MG63 (cell line): ENCODE measurements at regions not wholly inside any gene's neighbourhood (a gene's known extent, or its start where the extent isn't known, plus 50 kb on each side); places are given as distances from the start of the nearest gene placed in this dataset.
"Not testable (repeated sequence)": the region's sequence is repeated elsewhere in the genome, so short reads cannot be mapped to it uniquely, and the experiment has no call there.

ENCODE experiments used
- DNase-seq: peaks from one replicate; pipeline ENCODE4 v3.0.0-alpha.2; 2020
- H3K27me3 ChIP-seq: fragments of 250-450 bp; sonication (Bioruptor Pico); 2 replicates; pipeline ENCODE4 v1.5.1; 2020; ENCODE audit warnings: mild to moderate bottlenecking, moderate library complexity
- H3K36me3 ChIP-seq: fragments of 250-450 bp; sonication (Bioruptor Pico); 2 replicates; pipeline ENCODE4 v1.5.1; 2020; ENCODE audit warnings: mild to moderate bottlenecking, moderate library complexity
- H3K4me3 ChIP-seq: fragments of 250-450 bp; sonication (Bioruptor Pico); 2 replicates; pipeline ENCODE4 v1.5.1; 2020; ENCODE audit warnings: mild to moderate bottlenecking, moderate library complexity
- H3K9me3 ChIP-seq: fragments of 250-450 bp; sonication (Bioruptor Pico); 2 replicates; pipeline ENCODE4 v1.5.1; 2020; ENCODE audit warnings: mild to moderate bottlenecking, moderate library complexity

GRCh38 chr2:136310005-136310495 lies 192.1 kb upstream of the CXCR4 start:
- H3K36me3 ChIP-seq: no peaks in the 10 kb centered on the region
- no peak overlapping the region for H3K4me3 ChIP-seq
- no peak for DNase-seq
- no peaks in the 10 kb centered on the region for H3K9me3 ChIP-seq
- H3K27me3 ChIP-seq: no peaks in the 10 kb centered on the region

- Histone ChIP-seq H3K4me3 (no peak overlapping the region), H3K27me3 (no peaks in the 10 kb centered on the region), H3K36me3 (no peaks in the 10 kb centered on the region), H3K9me3 (no peaks in the 10 kb centered on the region)
- no peak for DNase-seq
These were observed 190.7 kb upstream of the CXCR4 start for GRCh38 chr2:136308611-136309010.

DNA sequence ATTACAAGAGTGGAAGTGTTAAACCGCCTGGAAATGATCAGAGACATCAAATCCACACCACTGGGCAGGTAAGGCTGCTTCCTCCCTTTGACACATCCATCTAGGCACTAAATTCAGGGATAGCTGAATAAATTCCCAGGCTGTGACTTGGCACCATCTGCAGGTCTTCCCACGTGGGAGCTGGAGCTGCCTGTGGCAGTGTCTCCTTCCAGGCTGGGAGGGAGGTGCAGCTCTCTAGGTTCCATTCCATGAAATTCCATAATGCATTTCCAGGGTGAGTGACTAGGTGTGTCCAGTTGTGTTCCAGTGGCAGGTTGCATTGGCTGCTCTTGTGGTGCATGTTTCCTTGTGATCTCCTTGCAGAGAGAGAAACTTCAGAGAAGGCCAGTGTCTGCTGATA lies 188.9 kb upstream of the CXCR4 start:
- H3K9me3 ChIP-seq: no peaks in the 10 kb centered on the region
- DNase-seq: no peak
- H3K27me3 ChIP-seq: no peaks in the 10 kb centered on the region
- H3K36me3 ChIP-seq: no peaks in the 10 kb centered on the region
- H3K4me3 ChIP-seq: no peak overlapping the region

GRCh38 chr2:136305517-136306192 lies 187.7 kb upstream of the CXCR4 start:
- Histone ChIP-seq H3K9me3 (no peaks in the 10 kb centered on the region), H3K27me3 (no peaks in the 10 kb centered on the region), H3K4me3 (no peak overlapping the region), H3K36me3 (no peaks in the 10 kb centered on the region)
- peak; percentile 24 for DNase-seq

DNA sequence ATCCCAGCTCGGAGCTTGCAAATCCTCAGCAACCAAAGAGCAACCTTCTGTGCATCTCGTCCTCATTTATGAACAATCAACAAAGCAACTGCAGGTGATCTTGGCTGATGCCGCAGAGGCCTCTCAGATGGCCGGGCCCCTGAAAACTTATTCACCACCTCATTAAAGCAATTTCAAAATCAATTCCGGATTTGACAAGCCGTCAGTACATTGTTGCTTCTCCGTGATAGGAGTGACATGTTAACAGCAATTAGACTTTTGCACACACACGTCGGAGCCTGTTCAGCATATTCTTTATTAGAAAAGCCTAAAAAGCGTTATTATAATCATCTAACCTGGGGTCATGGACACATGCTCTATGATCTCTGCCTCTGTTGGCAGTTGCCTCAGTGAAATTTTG lies 183.1 kb upstream of the CXCR4 start:
- no peak for DNase-seq
- H3K4me3 ChIP-seq: no peak overlapping the region
- no peaks in the 10 kb centered on the region for H3K9me3 ChIP-seq
- H3K36me3 ChIP-seq: no peaks in the 10 kb centered on the region
- no peaks in the 10 kb centered on the region for H3K27me3 ChIP-seq

DNA sequence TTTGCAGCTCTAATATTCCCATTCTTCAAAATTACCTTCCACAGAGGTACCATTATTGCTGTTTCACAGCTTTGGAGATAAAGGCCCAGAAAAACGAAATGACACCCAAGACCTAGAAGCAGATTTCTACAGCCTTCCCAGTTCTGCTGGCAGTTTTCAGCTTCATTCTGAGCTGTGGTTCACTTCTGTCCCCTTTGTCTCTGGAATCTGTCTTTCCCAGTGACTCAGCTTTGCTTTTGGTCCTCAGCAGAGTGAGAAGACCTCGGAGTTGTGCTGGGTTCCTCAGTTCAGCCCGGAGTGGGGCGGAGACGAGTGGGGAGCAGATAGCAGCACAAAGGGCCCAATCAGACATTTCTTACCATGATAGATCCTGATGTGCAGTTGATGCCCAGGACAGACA lies 180.7 kb upstream of the CXCR4 start:
- Histone ChIP-seq H3K4me3 (no peak overlapping the region), H3K36me3 (no peaks in the 10 kb centered on the region)
- DNase-seq: no peak

GRCh38 chr2:136297994-136298393 lies 180.0 kb upstream of the CXCR4 start:
- Histone ChIP-seq H3K27me3 (no peaks in the 10 kb centered on the region), H3K9me3 (no peaks in the 10 kb centered on the region), H3K4me3 (no peak overlapping the region), H3K36me3 (no peaks in the 10 kb centered on the region)
- DNase-seq: no peak

More for the DNA sequence above, 180.7 kb upstream of the CXCR4 start:
- no peaks in the 10 kb centered on the region for H3K9me3 ChIP-seq
- no peaks in the 10 kb centered on the region for H3K27me3 ChIP-seq

GRCh38 chr2:136297312-136297711 lies 179.4 kb upstream of the CXCR4 start:
- no peak overlapping the region for H3K4me3 ChIP-seq

DNA sequence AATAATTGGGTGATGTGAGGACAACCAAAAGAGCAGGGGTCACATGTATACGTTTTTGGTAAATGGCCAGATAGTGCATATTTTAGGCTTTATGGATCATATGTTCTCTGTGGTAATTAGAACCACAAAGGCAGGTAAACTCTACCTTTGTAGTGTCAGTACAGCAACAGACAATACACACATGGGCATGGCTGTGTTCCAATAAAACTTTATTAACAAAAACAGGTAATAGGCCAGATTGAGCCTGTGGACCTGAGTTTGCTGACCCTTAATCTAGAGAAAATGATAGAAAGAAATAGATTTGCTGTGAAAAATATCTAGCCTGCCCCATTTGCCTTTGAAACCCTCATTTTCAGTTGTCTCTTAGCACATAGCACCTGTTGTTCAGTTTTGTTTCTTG lies 177.2 kb upstream of the CXCR4 start:
- H3K36me3 ChIP-seq: no peaks in the 10 kb centered on the region
- no peak overlapping the region for H3K4me3 ChIP-seq
- H3K9me3 ChIP-seq: no peaks in the 10 kb centered on the region
- no peaks in the 10 kb centered on the region for H3K27me3 ChIP-seq
- DNase-seq: no peak

More at GRCh38 chr2:136297312-136297711, 179.4 kb upstream of the CXCR4 start:
- Histone ChIP-seq H3K36me3 (no peaks in the 10 kb centered on the region), H3K9me3 (no peaks in the 10 kb centered on the region), H3K27me3 (no peaks in the 10 kb centered on the region)
- no peak for DNase-seq

DNA sequence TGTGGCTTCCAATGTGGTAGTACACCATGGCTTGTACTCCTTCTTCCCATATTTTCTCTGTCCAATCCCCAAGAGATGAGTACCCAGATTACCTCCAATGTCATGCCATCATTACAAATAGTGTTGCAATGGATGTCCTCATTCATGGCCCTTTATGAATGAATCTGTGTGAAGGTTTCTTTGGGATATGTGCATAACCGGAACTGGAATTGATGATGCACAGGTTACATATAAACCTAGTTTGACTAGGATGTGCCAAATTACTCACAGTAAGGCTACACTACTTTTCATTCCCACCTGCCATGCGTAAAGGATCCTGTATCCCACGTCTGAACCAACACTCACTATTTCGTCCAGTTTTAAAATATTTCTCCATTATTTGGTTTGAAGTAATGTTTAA lies 173.9 kb upstream of the CXCR4 start:
- Histone ChIP-seq H3K36me3 (no peaks in the 10 kb centered on the region), H3K27me3 (no peaks in the 10 kb centered on the region), H3K4me3 (no peak overlapping the region), H3K9me3 (no peaks in the 10 kb centered on the region)
- no peak for DNase-seq

GRCh38 chr2:136290326-136290725 lies 172.4 kb upstream of the CXCR4 start:
- Histone ChIP-seq H3K27me3 (no peaks in the 10 kb centered on the region), H3K36me3 (no peaks in the 10 kb centered on the region), H3K9me3 (no peaks in the 10 kb centered on the region), H3K4me3 (no peak overlapping the region)
- DNase-seq: no peak

DNA sequence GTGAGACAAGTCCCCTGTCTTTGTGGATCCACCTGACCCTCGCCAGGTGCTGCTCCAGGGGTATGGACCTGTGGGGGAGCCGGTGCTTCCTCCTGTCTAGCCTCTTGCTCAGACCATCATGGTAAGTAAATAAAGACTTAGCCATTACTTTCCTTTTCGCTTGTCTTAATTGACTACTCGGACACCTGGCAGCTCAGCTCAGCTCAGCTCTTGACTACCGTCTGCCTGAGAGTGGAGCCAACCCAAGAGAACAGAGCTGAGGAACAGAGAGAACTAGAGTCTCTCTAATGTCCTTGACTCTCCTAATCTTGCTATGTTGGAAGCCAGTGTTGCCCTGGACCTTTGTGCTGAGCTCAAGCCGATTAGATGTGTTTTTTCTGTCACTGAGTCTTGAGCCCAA lies 170.3 kb upstream of the CXCR4 start:
- DNase-seq: no peak
- no peaks in the 10 kb centered on the region for H3K9me3 ChIP-seq
- H3K4me3 ChIP-seq: no peak overlapping the region
- H3K27me3 ChIP-seq: no peaks in the 10 kb centered on the region
- no peaks in the 10 kb centered on the region for H3K36me3 ChIP-seq

GRCh38 chr2:136286423-136286822 lies 168.5 kb upstream of the CXCR4 start:
- Histone ChIP-seq H3K9me3 (no peaks in the 10 kb centered on the region), H3K27me3 (no peaks in the 10 kb centered on the region), H3K4me3 (no peak overlapping the region), H3K36me3 (no peaks in the 10 kb centered on the region)
- DNase-seq: no peak

DNA sequence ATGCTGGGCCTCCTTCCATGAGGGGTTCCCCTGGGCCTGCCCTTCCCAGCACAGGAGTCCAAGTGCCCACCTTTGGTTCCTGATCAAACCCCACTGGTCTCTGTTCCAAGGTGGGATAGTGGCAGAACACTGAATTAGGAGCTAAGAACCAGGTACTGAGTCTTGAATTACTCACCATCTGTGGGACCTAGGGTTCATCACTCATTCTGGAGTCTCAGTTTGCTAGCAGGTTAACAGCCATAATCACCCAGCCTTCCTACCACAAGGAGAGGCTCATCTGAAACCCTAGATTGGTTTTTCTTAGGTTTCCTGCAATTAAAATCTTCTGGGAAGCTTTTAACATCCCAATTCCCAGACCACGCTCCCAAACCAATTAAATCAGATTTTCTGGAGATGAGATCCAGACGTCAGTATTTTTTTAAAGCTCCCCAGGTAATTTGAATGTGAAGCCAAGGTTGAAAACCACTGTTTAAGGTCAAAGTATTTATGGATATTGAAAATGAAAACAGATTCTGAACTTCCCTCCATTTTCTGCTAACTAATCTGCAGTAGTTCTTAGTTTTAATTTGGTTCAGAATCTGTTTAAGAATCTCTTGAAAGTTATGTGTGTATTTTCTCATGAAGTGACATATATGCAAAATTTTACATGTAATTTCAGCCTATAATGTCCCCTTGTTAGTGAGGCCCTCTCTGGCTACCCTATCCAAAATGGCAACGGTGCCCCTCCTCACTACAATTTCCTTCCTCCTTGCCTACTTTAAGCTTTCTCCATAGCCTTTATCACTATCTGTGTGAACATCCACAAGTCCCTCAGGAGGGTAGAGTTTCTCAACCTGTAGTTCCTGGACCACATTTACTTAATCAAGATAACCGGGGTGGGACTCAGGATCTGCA lies 166.5 kb upstream of the CXCR4 start:
- H3K27me3 ChIP-seq: no peaks in the 10 kb centered on the region
- no peaks in the 10 kb centered on the region for H3K36me3 ChIP-seq
- H3K4me3 ChIP-seq: no peak overlapping the region
- H3K9me3 ChIP-seq: no peaks in the 10 kb centered on the region
- DNase-seq: no peak

DNA sequence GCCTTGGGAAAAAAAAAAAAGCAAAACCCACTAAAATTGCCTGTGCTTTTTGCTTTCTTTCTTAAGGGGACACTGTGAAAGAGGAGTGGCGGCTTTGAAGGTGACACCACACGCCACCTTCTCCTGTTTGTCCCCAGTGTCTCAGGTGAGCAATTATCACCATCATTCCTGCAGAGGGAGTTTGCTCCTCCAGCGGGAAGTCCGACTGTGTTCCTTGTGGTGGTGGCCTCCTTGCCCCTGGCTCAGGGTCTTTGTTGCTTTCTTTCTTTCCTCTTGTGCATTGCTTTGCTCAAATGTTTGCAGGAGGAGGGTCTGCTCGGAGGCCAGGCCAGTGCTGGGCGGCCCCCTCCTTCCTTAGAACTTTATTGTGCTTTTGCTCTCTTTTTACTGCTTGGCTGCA lies 164.3 kb upstream of the CXCR4 start:
- no peaks in the 10 kb centered on the region for H3K36me3 ChIP-seq
- DNase-seq: no peak
- no peaks in the 10 kb centered on the region for H3K27me3 ChIP-seq
- no peaks in the 10 kb centered on the region for H3K9me3 ChIP-seq
- H3K4me3 ChIP-seq: no peak overlapping the region

- H3K4me3 ChIP-seq: no peak overlapping the region
- no peaks in the 10 kb centered on the region for H3K9me3 ChIP-seq
- no peaks in the 10 kb centered on the region for H3K27me3 ChIP-seq
- DNase-seq: no peak
- H3K36me3 ChIP-seq: no peaks in the 10 kb centered on the region
These were observed 163.5 kb upstream of the CXCR4 start for GRCh38 chr2:136281281-136282114.

GRCh38 chr2:136266346-136266745 lies 148.4 kb upstream of the CXCR4 start:
- not testable (repeated sequence) for H3K36me3 ChIP-seq, H3K9me3 ChIP-seq, H3K27me3 ChIP-seq, DNase-seq, H3K4me3 ChIP-seq
